GM19452 (cell line): ENCODE measurements at regions not wholly inside any gene's neighbourhood (a gene's known extent, or its start where the extent isn't known, plus 50 kb on each side); places are given as distances from the start of the nearest gene placed in this dataset.
A peak's percentile ranks its signal among the peaks of the same experiment; 100 is the strongest.
"Not testable (repeated sequence)": the region's sequence is repeated elsewhere in the genome, so short reads cannot be mapped to it uniquely, and the experiment has no call there.

Experiments
- ATAC-seq: cut with Tn5 transposase; IDR thresholded peaks from one replicate; pipeline ENCODE4 v1.9.1; 2021; ENCODE audit not compliant: unreplicated experiment

DNA sequence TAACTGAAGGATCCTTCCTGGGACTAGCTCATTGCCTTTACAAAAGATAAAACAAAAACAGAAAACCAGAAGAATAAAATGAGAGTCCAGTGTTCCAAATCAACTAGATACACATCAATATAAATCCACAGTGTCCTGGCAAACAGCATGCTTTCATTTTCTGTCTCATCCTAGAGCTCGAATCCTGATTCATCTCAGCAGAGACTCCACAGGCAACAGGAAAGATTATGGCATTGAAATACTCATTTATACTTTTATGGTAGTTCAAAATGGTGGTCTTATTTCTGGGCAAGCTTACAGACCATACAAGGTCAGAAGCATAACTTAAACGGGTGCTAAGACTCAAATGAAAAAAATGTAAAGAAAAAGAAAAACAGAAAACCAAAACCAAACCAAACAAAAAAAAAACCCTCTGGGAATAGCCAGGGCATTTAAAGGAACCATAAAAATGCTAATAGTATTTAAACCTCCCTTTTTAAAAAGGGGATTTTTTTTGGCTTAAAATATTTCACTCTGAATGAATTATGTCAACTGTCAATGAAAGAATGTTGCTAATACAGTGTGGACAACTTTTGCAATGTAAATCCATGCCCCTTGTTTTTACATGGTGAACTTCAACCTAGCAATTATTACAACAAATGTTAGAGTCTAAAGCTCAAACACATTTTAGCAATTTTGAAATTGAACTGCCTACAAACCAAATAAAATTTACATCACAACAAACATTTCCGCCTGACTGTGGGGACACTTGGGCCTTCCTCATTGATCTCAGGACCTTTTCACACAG, 57.9 kb downstream of the GPR101 start:
- ATAC-seq, result no peak

DNA sequence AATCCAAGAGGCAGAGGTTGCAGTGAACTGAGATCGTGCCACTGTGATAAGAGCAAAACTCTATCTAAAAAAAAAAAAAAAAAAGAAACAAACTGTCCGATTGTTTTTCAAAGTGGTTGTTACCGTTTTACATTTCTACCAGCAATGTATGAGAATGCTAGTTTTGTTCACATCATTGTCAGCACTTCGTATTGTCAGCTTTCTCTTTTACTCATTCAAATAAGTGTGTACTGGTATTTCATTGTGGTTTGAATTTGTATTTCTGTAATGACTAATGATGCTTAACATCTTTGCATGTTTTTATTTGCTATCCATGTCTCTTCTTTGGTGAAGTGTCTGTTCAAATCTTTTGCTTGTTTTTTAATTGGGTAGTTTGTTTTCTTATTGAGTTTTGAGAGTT, 65.8 kb downstream of the GPR101 start:
- ATAC-seq, result no peak

DNA sequence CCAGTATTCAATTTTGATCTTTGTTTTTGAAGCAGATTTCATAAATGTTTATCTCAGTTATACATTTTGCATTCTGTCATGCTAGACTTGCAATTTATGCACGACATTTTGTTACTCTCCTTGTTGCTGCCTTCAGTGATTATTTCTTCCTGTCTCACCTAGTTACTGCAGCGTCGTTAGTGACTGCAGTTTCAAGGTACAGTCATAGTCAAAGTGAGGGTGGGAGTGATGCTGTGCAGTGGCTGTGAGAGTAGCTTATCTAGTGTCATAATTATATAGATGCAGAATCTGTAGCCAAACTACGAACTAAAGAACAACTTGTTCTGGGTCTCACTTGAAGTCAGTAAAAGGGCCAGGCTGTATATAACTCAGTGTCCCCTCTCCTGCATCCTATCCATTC, 69.8 kb downstream of the GPR101 start:
- no peak for ATAC-seq

DNA sequence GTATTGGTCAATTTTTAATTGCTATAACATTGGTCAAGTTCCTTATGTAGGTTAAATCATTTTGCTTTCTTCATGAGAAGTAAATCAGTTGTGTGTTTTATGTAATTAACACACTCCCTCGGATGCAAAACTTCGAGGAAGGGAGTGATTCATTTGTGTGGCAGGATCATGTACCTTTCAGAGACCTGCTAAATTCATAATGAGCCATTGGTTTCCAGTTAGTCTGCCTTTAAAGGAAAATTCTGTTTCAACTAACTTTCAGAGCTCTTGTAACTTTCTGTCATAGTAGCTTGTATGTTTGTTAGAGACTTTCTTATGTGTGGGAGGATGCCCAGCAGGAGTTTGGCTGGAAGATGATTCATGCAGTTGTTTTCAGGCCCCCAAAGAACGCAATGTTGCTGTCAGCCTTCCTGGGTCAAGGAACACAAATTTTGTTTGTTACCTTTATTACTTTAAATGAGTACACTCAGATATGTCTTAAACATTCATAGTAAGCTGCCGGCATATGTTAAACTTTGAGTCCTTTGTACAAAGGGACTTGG, 72.1 kb downstream of the GPR101 start:
- no peak for ATAC-seq

DNA sequence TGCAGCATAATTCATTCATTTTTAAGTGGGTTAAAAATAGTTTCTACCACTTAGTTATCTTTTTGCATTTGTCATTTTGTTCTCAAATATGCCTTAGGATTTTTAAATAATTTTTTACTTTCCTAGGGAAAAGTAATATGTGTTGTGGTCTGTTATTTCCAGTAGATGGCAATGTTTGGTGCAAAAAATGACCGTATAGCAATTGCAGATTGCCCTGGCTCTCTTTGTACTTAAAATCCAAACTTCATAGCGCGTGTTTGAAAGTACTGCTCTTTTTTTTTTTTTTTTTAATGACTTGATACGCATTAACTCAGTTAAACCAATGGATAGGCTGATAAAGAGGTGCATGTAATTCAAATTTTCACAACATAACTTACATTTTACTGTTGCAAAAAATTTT, 74.4 kb upstream of the RBMX start:
- no peak for ATAC-seq

DNA sequence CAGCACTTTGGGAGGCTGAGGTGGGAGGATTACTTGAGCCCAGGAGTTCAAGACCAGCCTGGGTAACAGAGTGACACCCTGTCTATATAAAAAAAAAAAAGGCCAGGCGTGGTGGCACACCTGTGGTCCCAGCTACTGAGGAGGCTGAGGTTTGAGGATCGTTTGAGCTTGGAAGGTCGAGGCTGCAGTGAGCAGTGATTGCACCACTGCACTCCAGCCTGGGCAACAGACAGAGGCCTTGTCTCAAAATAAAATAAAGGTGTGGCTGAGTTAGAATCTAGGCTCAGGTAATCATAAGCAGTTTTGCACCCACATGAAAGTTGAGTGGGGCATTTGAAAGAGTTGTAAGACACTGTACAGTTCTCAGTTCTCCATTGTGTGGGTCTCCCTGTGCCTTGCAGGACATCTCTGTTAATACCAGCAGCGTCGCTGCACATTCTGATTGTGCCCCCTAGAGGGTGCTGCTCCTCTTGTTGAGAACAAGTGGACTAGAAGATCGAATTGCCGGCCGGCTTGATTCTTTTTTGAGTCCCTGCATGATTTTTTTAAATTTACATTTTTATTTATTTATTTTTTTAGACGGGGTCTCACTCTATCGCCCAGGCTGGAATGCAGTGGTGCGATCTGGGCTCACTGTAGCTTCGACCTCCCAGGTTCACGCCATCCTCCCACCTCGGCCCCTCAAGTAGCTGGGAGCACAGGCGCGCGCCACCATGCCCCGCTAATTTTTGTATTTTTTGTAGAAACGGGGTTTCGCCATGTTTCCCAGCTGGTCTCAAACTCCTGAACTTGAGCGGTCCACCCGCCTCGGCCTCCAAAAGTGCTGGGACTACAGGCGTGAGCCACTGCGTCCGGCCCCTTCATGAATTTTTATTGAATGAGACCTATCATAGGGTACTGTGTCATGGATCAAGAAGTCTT, 73.6 kb upstream of the RBMX start:
- peak; percentile 96 for ATAC-seq

DNA sequence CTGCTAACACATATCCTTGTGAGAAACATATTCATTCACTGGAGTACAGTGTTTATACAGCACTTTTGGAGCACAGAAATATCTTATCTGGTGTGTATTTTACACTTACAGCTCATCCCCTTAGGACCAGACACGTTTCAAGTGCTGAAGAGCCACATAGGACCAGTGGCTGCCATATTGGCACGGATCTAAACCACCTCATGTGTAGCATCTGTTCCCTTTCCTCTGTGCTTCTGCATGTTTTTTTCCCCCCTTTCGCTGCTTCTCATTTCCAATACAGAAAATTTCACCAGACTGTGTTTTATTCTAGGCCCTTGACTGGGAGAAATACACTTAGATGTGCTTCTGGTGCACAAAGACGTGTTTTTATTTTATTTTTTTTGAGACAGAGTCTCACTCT, 69.7 kb upstream of the RBMX start:
- no peak for ATAC-seq

DNA sequence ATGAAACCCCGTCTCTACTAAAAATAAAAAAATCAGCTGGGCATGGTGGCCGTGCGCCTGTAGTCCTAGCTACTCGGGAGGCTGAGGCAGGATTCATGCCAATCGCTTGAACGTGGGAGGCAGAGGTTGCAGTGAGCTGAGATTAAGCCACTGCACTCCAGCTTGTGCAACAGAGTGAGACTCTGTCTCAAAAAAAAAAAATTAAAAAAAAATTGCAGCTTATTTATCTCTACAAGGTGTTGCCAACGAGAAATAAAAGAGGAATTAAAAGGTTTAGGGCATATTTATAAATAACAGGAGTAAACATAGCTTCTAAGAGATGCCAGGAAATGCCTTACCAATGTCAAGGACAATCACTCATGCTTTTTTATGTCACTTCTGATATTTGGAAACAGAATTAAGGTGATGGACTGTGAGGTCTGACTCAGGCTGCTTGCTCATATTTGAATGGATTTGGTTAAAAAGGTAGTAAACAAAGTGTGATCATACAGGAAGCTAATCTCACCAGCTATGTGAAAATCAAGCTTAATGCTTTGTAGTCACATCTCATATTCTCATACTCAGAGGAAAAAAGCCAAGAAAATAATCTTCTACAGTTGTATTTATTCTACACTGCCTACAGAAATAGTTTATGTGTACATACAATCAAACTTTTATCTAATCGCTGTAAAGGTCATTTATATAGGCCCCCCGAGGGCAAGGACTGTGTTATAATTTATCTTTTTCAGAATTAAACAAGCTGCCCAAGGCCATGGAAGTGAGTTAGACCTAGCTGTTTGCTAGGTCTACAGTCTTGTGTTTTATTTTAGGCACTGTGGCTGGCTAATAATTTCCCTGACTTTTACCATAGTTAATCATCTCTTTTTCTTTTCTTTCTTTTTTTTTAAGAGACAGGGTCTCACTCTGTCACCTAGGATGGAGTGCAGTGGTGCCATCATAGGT, 61.1 kb upstream of the RBMX start:
- no peak for ATAC-seq

DNA sequence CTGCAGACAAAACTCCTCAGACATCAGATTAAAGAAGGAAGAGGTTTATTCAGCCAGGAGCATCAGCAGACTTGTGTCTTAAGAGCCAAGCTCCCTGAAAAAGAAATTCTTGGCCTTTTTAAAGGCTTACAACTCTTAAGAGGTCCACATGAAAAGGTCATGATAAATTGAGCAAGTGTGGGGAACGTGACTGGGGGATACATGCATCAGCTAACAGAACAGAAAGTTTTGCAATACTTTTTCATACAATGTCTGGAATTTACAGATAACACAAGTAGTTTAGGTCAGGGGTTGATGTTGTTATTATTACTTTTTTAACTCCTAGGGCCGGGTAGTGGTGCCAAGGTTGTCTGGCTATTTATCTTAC, 55.6 kb upstream of the RBMX start:
- no peak for ATAC-seq

DNA sequence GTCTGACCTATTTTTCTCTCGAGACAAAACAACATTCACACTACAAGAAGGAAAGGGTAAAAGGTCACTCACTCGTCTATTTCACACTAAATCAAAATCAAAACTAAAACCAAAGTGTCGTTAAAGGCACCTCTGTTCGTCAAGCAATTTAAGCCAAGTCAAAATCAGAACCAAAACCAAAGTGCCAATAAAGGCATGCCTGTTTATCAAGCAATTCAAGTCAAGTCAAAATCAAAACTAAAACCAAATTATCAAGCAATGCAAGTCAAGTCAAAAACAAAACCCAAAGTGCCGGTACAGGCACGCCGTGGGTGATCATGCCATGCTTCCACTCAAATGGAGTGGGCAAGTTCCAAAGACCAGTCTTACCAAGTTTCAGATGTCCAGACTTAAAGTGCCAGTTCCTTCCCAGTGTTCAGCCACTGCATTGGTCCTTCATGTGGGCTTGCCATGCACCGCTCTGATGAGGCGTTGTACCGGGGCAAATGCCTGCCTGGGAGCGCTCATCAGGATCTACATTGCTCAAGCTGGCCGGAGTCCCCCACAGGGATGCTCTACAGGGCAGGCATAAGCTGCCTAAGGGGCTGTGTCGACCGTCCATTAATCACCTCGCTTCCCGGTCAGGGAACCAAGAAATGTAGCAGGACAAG, 55.1 kb upstream of the RBMX start:
- not testable (repeated sequence) for ATAC-seq

DNA sequence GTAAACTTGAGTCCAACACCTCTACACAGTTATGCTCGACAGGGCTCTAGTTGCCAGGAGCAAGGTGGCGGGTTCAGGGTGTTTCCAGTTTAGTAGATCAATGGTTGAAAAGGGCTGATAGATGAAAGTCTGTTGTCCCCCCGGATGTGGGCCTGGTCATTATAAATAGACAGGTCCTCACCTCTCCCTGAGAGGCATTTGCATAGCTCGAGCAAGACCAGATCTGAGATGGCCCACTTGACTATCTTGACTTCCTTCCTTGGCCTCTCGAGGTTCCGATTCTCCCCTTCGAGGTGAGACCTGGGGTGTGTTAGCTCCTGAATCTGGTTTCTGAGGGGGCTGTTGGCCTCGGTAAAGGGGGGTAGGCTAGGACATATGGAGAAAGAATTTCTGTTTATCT, 54.1 kb upstream of the RBMX start:
- ATAC-seq, result not testable (repeated sequence)

DNA sequence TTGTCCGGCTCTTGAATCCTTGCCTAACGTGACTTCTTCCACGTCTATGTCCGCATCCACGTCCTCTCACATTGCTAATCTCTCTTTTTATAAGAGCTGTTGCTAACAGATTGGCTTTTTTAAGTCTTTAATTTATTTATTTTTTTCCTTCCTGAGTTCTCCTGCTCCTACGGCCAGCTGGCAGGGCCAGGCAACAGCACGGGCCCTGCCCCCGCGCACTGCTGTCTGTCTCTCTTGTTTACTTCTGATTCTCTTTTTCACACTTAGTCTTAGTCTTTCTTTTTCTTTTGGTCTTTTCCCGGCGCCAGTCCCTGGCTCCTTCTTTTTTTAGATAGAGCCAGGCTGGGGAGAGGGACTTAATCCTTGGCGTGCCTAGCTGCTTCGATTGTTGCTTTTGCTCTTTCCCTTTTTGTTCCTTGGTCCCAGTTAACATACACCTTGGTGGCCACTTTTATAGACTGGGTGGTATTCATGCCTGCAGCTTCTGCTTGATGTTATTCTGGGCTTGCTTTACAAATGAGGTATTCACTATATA, 53.2 kb upstream of the RBMX start:
- no peak for ATAC-seq

DNA sequence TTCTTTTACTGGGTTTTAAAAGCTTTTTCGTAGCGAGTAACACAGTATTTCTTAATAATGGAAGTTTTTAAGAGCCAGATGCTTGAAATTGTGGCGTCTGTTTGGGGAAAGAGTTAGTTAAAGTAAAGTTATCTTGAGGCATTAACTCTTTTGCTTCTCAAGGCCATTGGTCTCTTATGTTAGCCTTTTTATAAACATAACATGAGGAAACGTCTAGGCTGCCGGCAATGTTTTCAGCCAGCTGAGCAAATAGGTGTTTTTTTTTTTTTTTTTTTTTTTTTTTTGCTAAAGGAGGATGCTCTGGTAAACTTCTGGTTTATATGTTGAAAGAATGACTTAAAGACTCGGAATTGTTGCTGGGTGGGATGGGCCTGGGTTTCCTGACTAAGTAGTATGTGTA, 51.1 kb upstream of the RBMX start:
- no peak for ATAC-seq
